Thyroid gland (tissue), 4 donors: ENCODE measurements at regions not wholly inside any gene's neighbourhood (a gene's known extent, or its start where the extent isn't known, plus 50 kb on each side); places are given as distances from the start of the nearest gene placed in this dataset.

Experiments used
- POLR2A ChIP-seq, 2 donors: fragments of 450-650 bp; IDR thresholded peaks; one replicate each; pipeline ENCODE4 v1.6.1; 2017; ENCODE audit warnings: antibody characterized with exemption in 2 of 2, mild to moderate bottlenecking in 2 of 2, moderate library complexity in 1 of 2
- TF ChIP-seq, protein P1 (sequence below), 6 experiments: fragments of 200-600 bp in 3 of 6; fragments of 450-650 bp in 3 of 6; sonication (generic) in 3 of 6; IDR thresholded peaks; one replicate each; pipeline ENCODE4 v1.5.1; 2016 to 2019; ENCODE audit warnings: antibody characterized with exemption in 6 of 6, mild to moderate bottlenecking in 2 of 6, inconsistent platforms in 1 of 6, moderate library complexity in 1 of 6

DNA sequence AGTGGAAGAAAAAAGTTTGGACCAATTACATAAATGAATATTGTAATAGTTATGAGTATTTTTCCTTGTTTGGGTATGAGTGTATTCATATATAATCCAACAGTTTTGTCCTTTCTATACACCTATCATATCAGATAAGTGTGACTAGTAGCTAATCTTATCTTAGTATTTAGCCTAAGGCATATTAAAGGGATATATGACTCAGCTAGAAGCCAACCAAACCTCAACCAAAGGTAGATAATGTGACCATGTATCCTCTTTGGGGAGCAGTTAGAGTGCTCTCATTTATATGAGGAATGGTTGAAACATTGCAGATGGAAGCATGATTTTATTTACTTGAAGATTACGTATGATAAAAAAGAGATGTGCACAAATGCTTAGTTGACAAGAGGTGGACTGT is 370.0 kb upstream of the CTNND2 start:
- TF ChIP-seq POLR2A (IDR thresholded peaks at IDR 0.05), result no peak
- TF ChIP-seq, protein P1, sequence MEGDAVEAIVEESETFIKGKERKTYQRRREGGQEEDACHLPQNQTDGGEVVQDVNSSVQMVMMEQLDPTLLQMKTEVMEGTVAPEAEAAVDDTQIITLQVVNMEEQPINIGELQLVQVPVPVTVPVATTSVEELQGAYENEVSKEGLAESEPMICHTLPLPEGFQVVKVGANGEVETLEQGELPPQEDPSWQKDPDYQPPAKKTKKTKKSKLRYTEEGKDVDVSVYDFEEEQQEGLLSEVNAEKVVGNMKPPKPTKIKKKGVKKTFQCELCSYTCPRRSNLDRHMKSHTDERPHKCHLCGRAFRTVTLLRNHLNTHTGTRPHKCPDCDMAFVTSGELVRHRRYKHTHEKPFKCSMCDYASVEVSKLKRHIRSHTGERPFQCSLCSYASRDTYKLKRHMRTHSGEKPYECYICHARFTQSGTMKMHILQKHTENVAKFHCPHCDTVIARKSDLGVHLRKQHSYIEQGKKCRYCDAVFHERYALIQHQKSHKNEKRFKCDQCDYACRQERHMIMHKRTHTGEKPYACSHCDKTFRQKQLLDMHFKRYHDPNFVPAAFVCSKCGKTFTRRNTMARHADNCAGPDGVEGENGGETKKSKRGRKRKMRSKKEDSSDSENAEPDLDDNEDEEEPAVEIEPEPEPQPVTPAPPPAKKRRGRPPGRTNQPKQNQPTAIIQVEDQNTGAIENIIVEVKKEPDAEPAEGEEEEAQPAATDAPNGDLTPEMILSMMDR (IDR thresholded peaks at IDR 0.05), result no peak
